Keratinocyte (primary cell): ENCODE measurements at regions not wholly inside any gene's neighbourhood (a gene's known extent, or its start where the extent isn't known, plus 50 kb on each side); places are given as distances from the start of the nearest gene placed in this dataset.

Experiments
- EZH2 ChIP-seq: IDR thresholded peaks from one replicate; pipeline ENCODE4 v1.6.1; 2012; ENCODE audit warnings: inconsistent platforms, mild to moderate bottlenecking, low read length, moderate library complexity
- TF ChIP-seq, protein P1 (sequence below), 3 experiments: IDR thresholded peaks in 1 of 3; conservative IDR thresholded peaks in 1 of 3; optimal IDR thresholded peaks in 1 of 3; 2 replicates in 2 of 3; 3 replicates in 1 of 3; pipeline versions ENCODE3 to v1.5.1; 2011; ENCODE audit warnings: low read length in 3 of 3, mild to moderate bottlenecking in 3 of 3, moderate library complexity in 2 of 3, control low read depth in 1 of 3, inconsistent platforms in 1 of 3; ENCODE audit not compliant: insufficient read depth in 2 of 3; ENCODE audit errors: extremely low read depth in 1 of 3

DNA sequence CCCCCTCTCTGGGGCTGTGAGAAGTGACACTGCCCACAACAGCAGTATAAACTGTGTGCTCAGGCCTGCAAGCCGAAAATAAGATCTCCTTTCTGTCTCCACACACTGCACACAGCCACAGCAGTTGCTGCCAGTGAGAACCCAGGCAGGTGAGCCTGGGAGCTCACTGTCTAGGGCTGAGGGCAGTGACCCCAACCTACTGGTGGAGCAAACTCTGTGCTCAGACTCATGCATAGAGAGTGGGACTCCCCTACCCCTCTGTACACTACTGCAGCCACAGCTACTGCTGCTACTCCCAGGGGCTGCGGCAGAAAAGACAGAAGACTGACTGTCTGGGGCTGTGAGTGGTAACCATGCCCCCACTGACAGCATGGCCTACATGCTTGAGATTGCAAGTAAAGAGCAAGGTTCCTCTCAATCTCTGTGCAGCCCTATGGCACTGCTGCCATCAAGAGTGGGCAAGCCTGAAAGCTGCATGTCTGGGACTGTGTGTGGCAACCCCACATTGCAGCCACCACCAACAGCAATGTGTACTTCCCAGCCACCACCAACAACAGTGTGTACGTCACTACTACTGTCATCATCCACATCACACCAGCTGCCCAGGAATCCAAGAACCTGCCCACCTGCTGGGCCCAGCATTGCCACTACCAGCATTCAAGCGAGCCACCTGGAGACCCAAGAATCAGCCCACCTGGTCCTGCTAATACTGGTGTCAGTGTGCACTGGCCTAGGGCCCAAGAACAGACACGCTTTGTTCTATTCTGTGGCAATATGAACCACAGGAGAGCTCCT lies 226.1 kb downstream of the XPNPEP1 start:
- TF ChIP-seq, protein P1, sequence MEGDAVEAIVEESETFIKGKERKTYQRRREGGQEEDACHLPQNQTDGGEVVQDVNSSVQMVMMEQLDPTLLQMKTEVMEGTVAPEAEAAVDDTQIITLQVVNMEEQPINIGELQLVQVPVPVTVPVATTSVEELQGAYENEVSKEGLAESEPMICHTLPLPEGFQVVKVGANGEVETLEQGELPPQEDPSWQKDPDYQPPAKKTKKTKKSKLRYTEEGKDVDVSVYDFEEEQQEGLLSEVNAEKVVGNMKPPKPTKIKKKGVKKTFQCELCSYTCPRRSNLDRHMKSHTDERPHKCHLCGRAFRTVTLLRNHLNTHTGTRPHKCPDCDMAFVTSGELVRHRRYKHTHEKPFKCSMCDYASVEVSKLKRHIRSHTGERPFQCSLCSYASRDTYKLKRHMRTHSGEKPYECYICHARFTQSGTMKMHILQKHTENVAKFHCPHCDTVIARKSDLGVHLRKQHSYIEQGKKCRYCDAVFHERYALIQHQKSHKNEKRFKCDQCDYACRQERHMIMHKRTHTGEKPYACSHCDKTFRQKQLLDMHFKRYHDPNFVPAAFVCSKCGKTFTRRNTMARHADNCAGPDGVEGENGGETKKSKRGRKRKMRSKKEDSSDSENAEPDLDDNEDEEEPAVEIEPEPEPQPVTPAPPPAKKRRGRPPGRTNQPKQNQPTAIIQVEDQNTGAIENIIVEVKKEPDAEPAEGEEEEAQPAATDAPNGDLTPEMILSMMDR (optimal IDR thresholded peaks at IDR 0.05 in 1 of 3, IDR thresholded peaks at IDR 0.05 in 1 of 3, conservative IDR thresholded peaks at IDR 0.05 in 1 of 3; ENCODE audit: extremely low read depth in 1 of 3, insufficient read depth in 2 of 3, low read length in 3 of 3), result no peak
- TF ChIP-seq EZH2, result no peak
